GM23338 (cell line): ENCODE measurements at regions not wholly inside any gene's neighbourhood (a gene's known extent, or its start where the extent isn't known, plus 50 kb on each side); places are given as distances from the start of the nearest gene placed in this dataset.

ENCODE experiments used
- ATAC-seq: fragments of 200-7000 bp; cut with Tn5 transposase; 3 replicates; pipeline ENCODE4 v1.9.1; 2020
- DNase-seq: peaks from one replicate; pipeline ENCODE4 v3.0.0-alpha.2; 2015; ENCODE audit warnings: low spot score
- H2AFZ ChIP-seq: fragments of 200-600 bp; sonication (generic); 2 replicates; pipeline ENCODE4 v1.8.0; 2016; ENCODE audit warnings: antibody characterized with exemption, mild to moderate bottlenecking, moderate library complexity
- H3F3A ChIP-seq: fragments of 200-600 bp; sonication (generic); replicated peaks from 2 replicates; pipeline ENCODE4 v1.8.0; 2017; ENCODE audit warnings: antibody characterized with exemption, mixed run types, low read depth
- H3K27ac ChIP-seq: fragments of 200-600 bp; sonication (generic); 2 replicates; pipeline ENCODE4 v1.6.1; 2016; ENCODE audit warnings: low read depth
- H3K27me3 ChIP-seq: fragments of 200-600 bp; sonication (generic); 2 replicates; pipeline ENCODE4 v1.8.0; 2016; ENCODE audit warnings: mild to moderate bottlenecking, mixed run types, moderate library complexity; ENCODE audit not compliant: insufficient read depth
- H3K36me3 ChIP-seq: fragments of 200-600 bp; sonication (generic); 2 replicates; pipeline ENCODE4 v1.8.0; 2016; ENCODE audit warnings: mild to moderate bottlenecking; ENCODE audit not compliant: insufficient read depth
- H3K4me1 ChIP-seq: fragments of 200-600 bp; sonication (generic); 2 replicates; pipeline ENCODE4 v1.8.0; 2016; ENCODE audit warnings: mild to moderate bottlenecking, moderate library complexity; ENCODE audit not compliant: insufficient read depth
- H3K4me2 ChIP-seq: fragments of 200-600 bp; sonication (generic); 2 replicates; pipeline ENCODE4 v1.7.1; 2017; ENCODE audit warnings: mixed run types
- H3K4me3 ChIP-seq: fragments of 200-600 bp; sonication (generic); 2 replicates; pipeline ENCODE4 v1.6.1; 2016; ENCODE audit warnings: mixed run types
- H3K79me2 ChIP-seq: fragments of 200-600 bp; sonication (generic); replicated peaks from 2 replicates; pipeline ENCODE4 v1.8.0; 2017; ENCODE audit warnings: mild to moderate bottlenecking; ENCODE audit not compliant: insufficient read depth
- H3K9me2 ChIP-seq: fragments of 200-600 bp; sonication (generic); 2 replicates; pipeline ENCODE4 v1.8.0; 2017; ENCODE audit not compliant: insufficient read depth
- H4K20me1 ChIP-seq: fragments of 200-600 bp; sonication (generic); replicated peaks from 2 replicates; pipeline ENCODE4 v1.8.0; 2017; ENCODE audit warnings: mild to moderate bottlenecking; ENCODE audit not compliant: insufficient read depth
- H3K27ac Mint-ChIP-seq: 2 replicates; pipeline ENCODE4 v1.8.0; 2020; ENCODE audit warnings: inconsistent platforms, mild to moderate bottlenecking, moderate library complexity, mixed read lengths
- H3K27me3 Mint-ChIP-seq: 3 replicates; pipeline ENCODE4 v1.8.0; 2022; ENCODE audit warnings: low read depth, mild to moderate bottlenecking, moderate library complexity, mixed read lengths, inconsistent platforms; ENCODE audit not compliant: insufficient read depth, poor library complexity
- H3K36me3 Mint-ChIP-seq: 3 replicates; pipeline ENCODE4 v1.8.0; 2021; ENCODE audit warnings: low read depth, mild to moderate bottlenecking, inconsistent platforms, moderate library complexity, mixed read lengths
- H3K4me1 Mint-ChIP-seq: 3 replicates; pipeline ENCODE4 v1.8.0; 2020; ENCODE audit warnings: mild to moderate bottlenecking, inconsistent platforms, mixed read lengths
- H3K4me3 Mint-ChIP-seq: 3 replicates; pipeline ENCODE4 v1.8.0; 2021; ENCODE audit warnings: moderate library complexity, mild to moderate bottlenecking, inconsistent platforms, mixed read lengths
- H3K9me3 Mint-ChIP-seq: 3 replicates; pipeline ENCODE4 v1.8.0; 2020; ENCODE audit warnings: moderate library complexity, mild to moderate bottlenecking, inconsistent platforms, mixed read lengths
- CREB1 ChIP-seq: fragments of 250-450 bp; sonication (Bioruptor Pico); IDR thresholded peaks from 2 replicates; pipeline ENCODE4 v1.5.0; 2020; ENCODE audit warnings: low read depth, mild to moderate bottlenecking, moderate library complexity
- CTCF ChIP-seq, 2 experiments: fragments of 200-600 bp in 1 of 2; sonication (generic) in 1 of 2; conservative IDR thresholded peaks; 2 replicates each; pipeline versions ENCODE4 v1.5.1 to v1.6.1; 2016 to 2017; ENCODE audit warnings: antibody characterized with exemption in 2 of 2, low read depth in 2 of 2, mild to moderate bottlenecking in 2 of 2, moderate library complexity in 1 of 2
- EZH2phosphoT487 ChIP-seq: fragments of 200-600 bp; sonication (generic); IDR thresholded peaks from one replicate; pipeline ENCODE4 v1.8.1; 2018; ENCODE audit warnings: antibody characterized with exemption; ENCODE audit not compliant: unreplicated experiment
- NANOG ChIP-seq: IDR thresholded peaks from 2 replicates; pipeline ENCODE4 v1.6.1; 2016; ENCODE audit warnings: antibody characterized with exemption, borderline replicate concordance
- POLR2AphosphoS5 ChIP-seq: IDR thresholded peaks from 2 replicates; pipeline ENCODE4 v1.6.1; 2016; ENCODE audit warnings: antibody characterized with exemption, low read depth
- ZNF462 ChIP-seq: fragments of 250-450 bp; sonication (Bioruptor Pico); IDR thresholded peaks from 2 replicates; pipeline ENCODE4 v1.5.0; 2020; ENCODE audit warnings: mild to moderate bottlenecking, moderate library complexity

GRCh38 chr17:34146440-34147043 is 108.5 kb upstream of the CCL2 start:
- Histone ChIP-seq H4K20me1 (no peaks in the 10 kb centered on the region), H3K79me2 (peaks cover 41% of the 10 kb centered on the region), H3K4me2 (no peak overlapping the region), H3F3A (no peaks in the 10 kb centered on the region), H2AFZ (no peak overlapping the region), H3K27ac (no peak overlapping the region), H3K4me1 (peaks cover 7% of the 10 kb centered on the region; the same call in 1 of the 2 replicates), H3K27me3 (no peaks in the 10 kb centered on the region), H3K9me2 (peaks cover 3% of the 10 kb centered on the region; the same call in 1 of the 2 replicates), H3K36me3 (no peaks in the 10 kb centered on the region), H3K4me3 (no peak overlapping the region)
- TF ChIP-seq CTCF (conservative IDR thresholded peaks at IDR 0.05; ENCODE audit: low read depth in 2 of 2) (peak; percentile 88 to 93), EZH2phosphoT487 (no peak)
- ATAC-seq (peak; percentile 99), DNase-seq (peak; percentile 88)
- Mint-ChIP-seq H3K27me3 (peaks cover 2% of the 10 kb centered on the region), H3K4me1 (peaks cover 10% of the 10 kb centered on the region), H3K4me3 (no peak overlapping the region), H3K9me3 (peaks cover 3% of the 10 kb centered on the region; the same call in 1 of the 3 replicates), H3K27ac (no peak overlapping the region), H3K36me3 (peaks cover 14% of the 10 kb centered on the region; the same call in 2 of the 3 replicates)

- H3K36me3 Mint-ChIP-seq = peaks cover 14% of the 10 kb centered on the region; the same call in 2 of the 3 replicates
- peaks cover 46% of the 10 kb centered on the region for H3K4me1 Mint-ChIP-seq
- DNase-seq (peak; percentile 44), ATAC-seq (no peak)
- Histone ChIP-seq H3K27me3 (0 out of 2 replicates have a peak, but pooled peaks cover 3% of the 10 kb centered on the region), H3K79me2 (peaks cover 82% of the 10 kb centered on the region), H3K4me3 (no peak overlapping the region), H3K36me3 (no peaks in the 10 kb centered on the region), H3F3A (peaks cover 6% of the 10 kb centered on the region; the same call in 1 of the 2 replicates), H3K4me1 (peaks cover 38% of the 10 kb centered on the region), H3K4me2 (peak overlapping the region; percentile 60; the same call in 1 of the 2 replicates), H2AFZ (no peak overlapping the region), H3K27ac (peak overlapping the region; percentile 64), H4K20me1 (no peaks in the 10 kb centered on the region), H3K9me2 (peaks cover 9% of the 10 kb centered on the region; the same call in 1 of the 2 replicates)
- peaks cover 9% of the 10 kb centered on the region; the same call in 2 of the 3 replicates for H3K9me3 Mint-ChIP-seq
- H3K4me3 Mint-ChIP-seq = no peak overlapping the region
- TF ChIP-seq POLR2AphosphoS5 (0 out of 2 replicates have a peak, but pooled peaks have one; percentile 24), ZNF462 (CRISPR knock-in tag) (no peak), NANOG (0 out of 2 replicates have a peak, but pooled peaks have one; percentile 11), CREB1 (CRISPR knock-in tag) (no peak)
- H3K27ac Mint-ChIP-seq = peak overlapping the region; percentile 43
- peaks cover 15% of the 10 kb centered on the region for H3K27me3 Mint-ChIP-seq
Observed at GRCh38 chr17:34151102-34151501, 104.0 kb upstream of the CCL2 start.
